Colonic mucosa (tissue), 4 donors: ENCODE measurements at regions not wholly inside any gene's neighbourhood (a gene's known extent, or its start where the extent isn't known, plus 50 kb on each side); places are given as distances from the start of the nearest gene placed in this dataset.

Source experiments
- DNase-seq: peaks from one replicate; pipeline ENCODE4 v3.0.0-alpha.2; 2020
- H3K27ac ChIP-seq: fragments of 200-600 bp; one replicate; pipeline ENCODE4 v1.8.0; 2021
- H3K27me3 ChIP-seq: fragments of 200-600 bp; one replicate; pipeline ENCODE4 v1.8.0; 2021
- H3K36me3 ChIP-seq: fragments of 200-600 bp; one replicate; pipeline ENCODE4 v1.8.0; 2021
- H3K4me1 ChIP-seq: fragments of 200-600 bp; one replicate; pipeline ENCODE4 v1.8.0; 2021; ENCODE audit warnings: mild to moderate bottlenecking
- H3K4me3 ChIP-seq: fragments of 200-600 bp; one replicate; pipeline ENCODE4 v1.8.0; 2021
- H3K9ac ChIP-seq, 2 donors: one replicate each; pipeline ENCODE4 v1.7.0; 2013; ENCODE audit warnings: control low read depth in 2 of 2, low read depth in 2 of 2, low read length in 2 of 2
- H3K9me3 ChIP-seq: fragments of 200-600 bp; one replicate; pipeline ENCODE4 v1.8.0; 2021
- CTCF ChIP-seq: fragments of 200-600 bp; IDR thresholded peaks from one replicate; pipeline ENCODE4 v1.8.0; 2022; ENCODE audit warnings: antibody characterized with exemption, mild to moderate bottlenecking
- intact Hi-C: fragments of 100-400 bp; cut with DNase I; formaldehyde crosslinking; loops from one replicate; pipeline ENCODE4 v1.14.1; 2022
- donor health status: healthy.
- donor health status: DM: no; HTN: no; CAD: no.
- donor health status: DM: no; HTN: no; CAD: no.

- H3K9ac ChIP-seq, result no peak overlapping the region
Measured at GRCh38 chr16:80121522-80121909, 419.3 kb upstream of the DYNLRB2 start.

GRCh38 chr16:80120899-80121521 lies 419.8 kb upstream of the DYNLRB2 start:
- intact Hi-C loops, result no loop called here
- no peak for TF ChIP-seq CTCF
- no peak overlapping the region for H3K27ac ChIP-seq
- no peak overlapping the region for H3K4me3 ChIP-seq
- H3K27me3 ChIP-seq, result no peaks in the 10 kb centered on the region
- no peaks in the 10 kb centered on the region for H3K36me3 ChIP-seq
- H3K4me1 ChIP-seq, result no peaks in the 10 kb centered on the region
- H3K9ac ChIP-seq, result no peak overlapping the region
- no peak for DNase-seq
- no peaks in the 10 kb centered on the region for H3K9me3 ChIP-seq

More at GRCh38 chr16:80121522-80121909, 419.3 kb upstream of the DYNLRB2 start:
- Histone ChIP-seq H3K9me3 (no peaks in the 10 kb centered on the region), H3K4me1 (no peaks in the 10 kb centered on the region), H3K27ac (no peak overlapping the region), H3K36me3 (no peaks in the 10 kb centered on the region), H3K27me3 (no peaks in the 10 kb centered on the region), H3K4me3 (no peak overlapping the region)
- intact Hi-C loops, result no loop called here
- DNase-seq, result no peak
- TF ChIP-seq CTCF, result no peak

GRCh38 chr16:80117556-80118130 lies 423.1 kb upstream of the DYNLRB2 start:
- H3K9me3 ChIP-seq, result no peaks in the 10 kb centered on the region
- no peak for TF ChIP-seq CTCF
- no peaks in the 10 kb centered on the region for H3K36me3 ChIP-seq
- H3K9ac ChIP-seq, result no peak overlapping the region
- H3K4me1 ChIP-seq, result no peaks in the 10 kb centered on the region
- intact Hi-C loops, result no loop called here
- H3K27me3 ChIP-seq, result no peaks in the 10 kb centered on the region
- no peak overlapping the region for H3K27ac ChIP-seq
- no peak overlapping the region for H3K4me3 ChIP-seq
- DNase-seq, result no peak

GRCh38 chr16:80116711-80117110 lies 424.1 kb upstream of the DYNLRB2 start:
- intact Hi-C loops, result no loop called here
- H3K4me3 ChIP-seq, result no peak overlapping the region
- H3K27ac ChIP-seq, result no peak overlapping the region
- no peaks in the 10 kb centered on the region for H3K9me3 ChIP-seq
- no peak for DNase-seq
- H3K27me3 ChIP-seq, result no peaks in the 10 kb centered on the region
- H3K9ac ChIP-seq, result no peak overlapping the region
- no peaks in the 10 kb centered on the region for H3K36me3 ChIP-seq
- no peaks in the 10 kb centered on the region for H3K4me1 ChIP-seq
- TF ChIP-seq CTCF, result no peak

- no peak for DNase-seq
- no peak for TF ChIP-seq CTCF
- Histone ChIP-seq H3K9me3 (no peaks in the 10 kb centered on the region), H3K27me3 (no peaks in the 10 kb centered on the region), H3K4me3 (no peak overlapping the region), H3K36me3 (no peaks in the 10 kb centered on the region), H3K4me1 (no peaks in the 10 kb centered on the region), H3K9ac (no peak overlapping the region), H3K27ac (no peak overlapping the region)
- intact Hi-C loops, result no loop called here
Measured at GRCh38 chr16:80114699-80115098, 426.1 kb upstream of the DYNLRB2 start.
